ENCODE measurements at regions not wholly inside any gene's neighbourhood (a gene's known extent, or its start where the extent isn't known, plus 50 kb on each side); places are given as distances from the start of the nearest gene placed in this dataset.

DNA sequence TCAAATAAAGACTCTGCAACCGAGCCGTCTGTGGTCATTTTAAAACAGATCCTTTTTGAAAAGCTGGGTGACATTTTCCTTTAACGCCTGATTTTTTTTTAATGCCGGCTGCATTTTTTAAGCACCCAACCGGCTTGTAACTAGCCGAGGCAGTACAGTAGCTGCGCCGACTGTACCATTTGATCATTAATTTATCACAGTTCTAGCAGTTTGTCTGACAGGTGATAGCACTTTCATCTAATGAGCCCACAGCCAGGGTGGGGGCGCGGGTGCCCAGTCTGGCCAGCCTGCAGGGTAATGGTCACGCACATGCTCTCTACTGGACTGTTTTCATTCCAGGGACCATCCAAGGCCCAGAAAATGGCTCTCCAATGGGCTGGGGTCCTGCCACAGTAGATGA, 68.8 kb downstream of the IRX5 start:
- 87% methylated on average over 11 of the region's 11 CpGs for WGBS
- no peaks in the 10 kb centered on the region for H3K9me3 ChIP-seq (ENCODE audit: control insufficient read depth in 2 of 2, insufficient read depth in 1 of 2, low read length in 1 of 2)
- no peak overlapping the region for H3K27ac ChIP-seq (ENCODE audit: low read depth in 1 of 2, low read length in 1 of 2)

DNA sequence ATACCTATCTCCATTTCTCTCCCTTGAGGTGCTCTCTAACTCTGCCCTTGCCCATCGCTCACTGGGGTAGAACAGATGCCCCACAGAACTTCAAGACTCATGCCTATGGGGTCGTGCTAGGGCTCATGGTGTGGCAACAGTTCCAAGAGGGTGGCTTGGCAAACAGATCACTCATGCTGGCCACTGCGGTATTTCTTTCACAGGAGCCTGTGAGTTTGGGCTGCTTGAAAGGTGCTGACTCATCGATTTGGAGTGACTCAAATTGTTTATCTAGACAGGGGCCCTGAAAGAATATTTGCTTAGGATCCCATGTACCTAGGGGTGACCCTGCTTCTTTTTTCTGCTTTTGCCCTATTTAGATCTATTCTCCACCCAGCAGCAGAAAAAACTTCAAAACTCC, 69.9 kb downstream of the IRX5 start:
- Histone ChIP-seq H3K27ac (ENCODE audit: low read depth in 1 of 2, low read length in 1 of 2) (no peak overlapping the region), H3K27me3 (ENCODE audit: control insufficient read depth in 2 of 2, insufficient read depth in 1 of 2, low read length in 1 of 2) (peaks cover 0 to 2% of the 10 kb centered on the region in 2 donors), H3K4me3 (ENCODE audit: low read length in 2 of 2) (no peak overlapping the region), H3K9me3 (ENCODE audit: control insufficient read depth in 2 of 2, insufficient read depth in 1 of 2, low read length in 1 of 2) (no peaks in the 10 kb centered on the region), H3K4me1 (ENCODE audit: control insufficient read depth in 2 of 2, insufficient read depth in 2 of 2, low read length in 2 of 2) (no peaks in the 10 kb centered on the region), H3K36me3 (ENCODE audit: control insufficient read depth in 2 of 2, insufficient read depth in 2 of 2, low read length in 1 of 2) (no peaks in the 10 kb centered on the region)
- 79% methylated on average over 4 of the region's 4 CpGs for WGBS
- DNase-seq (ENCODE audit: low read depth in 6 of 9, low spot score in 9 of 9) = no peak

More for the DNA sequence above, 68.8 kb downstream of the IRX5 start:
- H3K4me1 ChIP-seq (ENCODE audit: control insufficient read depth in 2 of 2, insufficient read depth in 2 of 2, low read length in 2 of 2) = no peaks in the 10 kb centered on the region
- peaks cover 0 to 2% of the 10 kb centered on the region in 2 donors for H3K27me3 ChIP-seq (ENCODE audit: control insufficient read depth in 2 of 2, insufficient read depth in 1 of 2, low read length in 1 of 2)
- no peak for DNase-seq (ENCODE audit: low read depth in 6 of 9, low spot score in 9 of 9)
- no peaks in the 10 kb centered on the region for H3K36me3 ChIP-seq (ENCODE audit: control insufficient read depth in 2 of 2, insufficient read depth in 2 of 2, low read length in 1 of 2)
- H3K4me3 ChIP-seq (ENCODE audit: low read length in 2 of 2) = no peak overlapping the region

DNA sequence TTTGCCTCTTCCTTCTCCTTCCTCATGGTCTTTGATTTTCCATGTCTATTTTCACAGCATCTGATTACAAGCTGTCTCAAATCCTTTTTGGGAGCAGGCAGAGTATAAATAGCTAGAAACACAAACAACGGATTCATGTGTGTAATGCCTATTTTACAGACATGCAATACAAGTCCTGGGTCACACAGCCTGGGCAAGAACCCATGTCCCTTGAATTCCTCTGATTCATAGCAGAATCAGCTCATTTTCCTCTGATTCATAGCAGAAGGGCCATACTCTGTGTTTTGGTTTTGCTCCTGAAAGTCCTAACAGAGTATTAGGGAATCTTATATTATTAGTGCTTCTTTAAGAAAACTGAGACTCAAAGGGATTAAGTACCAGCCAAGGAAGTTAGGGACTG, 71.3 kb downstream of the IRX5 start:
- H3K27me3 ChIP-seq (ENCODE audit: control insufficient read depth in 2 of 2, insufficient read depth in 1 of 2, low read length in 1 of 2) = peaks cover 0 to 2% of the 10 kb centered on the region in 2 donors
- no peaks in the 10 kb centered on the region for H3K4me1 ChIP-seq (ENCODE audit: control insufficient read depth in 2 of 2, insufficient read depth in 2 of 2, low read length in 2 of 2)
- WGBS = 89% methylated on average over 1 of the region's 1 CpG
- no peaks in the 10 kb centered on the region for H3K36me3 ChIP-seq (ENCODE audit: control insufficient read depth in 2 of 2, insufficient read depth in 2 of 2, low read length in 1 of 2)
- DNase-seq (ENCODE audit: low read depth in 6 of 9, low spot score in 9 of 9) = no peak
- no peak overlapping the region for H3K4me3 ChIP-seq (ENCODE audit: low read length in 2 of 2)
- H3K27ac ChIP-seq (ENCODE audit: low read depth in 1 of 2, low read length in 1 of 2) = no peak overlapping the region
- no peaks in the 10 kb centered on the region for H3K9me3 ChIP-seq (ENCODE audit: control insufficient read depth in 2 of 2, insufficient read depth in 1 of 2, low read length in 1 of 2)

DNA sequence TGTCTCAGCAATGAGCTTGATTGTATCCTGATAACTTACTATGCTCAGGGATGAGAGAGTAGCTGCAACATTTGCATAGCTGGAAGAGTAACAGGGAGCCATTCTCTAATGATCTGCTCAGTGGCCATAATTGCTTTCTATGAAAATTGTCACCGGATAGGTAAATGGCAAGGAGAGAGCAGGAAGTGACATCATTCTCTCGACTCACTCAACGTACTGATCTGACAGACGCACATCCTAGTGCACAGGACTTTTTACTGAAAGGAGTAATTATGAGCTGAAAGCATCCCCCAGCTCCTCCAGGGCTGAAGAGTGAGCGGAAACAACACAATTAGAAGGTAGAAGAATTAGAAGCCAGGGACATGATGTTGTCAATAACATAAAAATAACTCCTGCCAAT, 71.8 kb downstream of the IRX5 start:
- Histone ChIP-seq H3K4me3 (ENCODE audit: low read length in 2 of 2) (no peak overlapping the region), H3K36me3 (ENCODE audit: control insufficient read depth in 2 of 2, insufficient read depth in 2 of 2, low read length in 1 of 2) (no peaks in the 10 kb centered on the region), H3K27me3 (ENCODE audit: control insufficient read depth in 2 of 2, insufficient read depth in 1 of 2, low read length in 1 of 2) (peaks cover 0 to 2% of the 10 kb centered on the region in 2 donors), H3K4me1 (ENCODE audit: control insufficient read depth in 2 of 2, insufficient read depth in 2 of 2, low read length in 2 of 2) (no peaks in the 10 kb centered on the region), H3K27ac (ENCODE audit: low read depth in 1 of 2, low read length in 1 of 2) (no peak overlapping the region), H3K9me3 (ENCODE audit: control insufficient read depth in 2 of 2, insufficient read depth in 1 of 2, low read length in 1 of 2) (no peaks in the 10 kb centered on the region)
- no peak for DNase-seq (ENCODE audit: low read depth in 6 of 9, low spot score in 9 of 9)
- 72% methylated on average over 5 of the region's 5 CpGs for WGBS

DNA sequence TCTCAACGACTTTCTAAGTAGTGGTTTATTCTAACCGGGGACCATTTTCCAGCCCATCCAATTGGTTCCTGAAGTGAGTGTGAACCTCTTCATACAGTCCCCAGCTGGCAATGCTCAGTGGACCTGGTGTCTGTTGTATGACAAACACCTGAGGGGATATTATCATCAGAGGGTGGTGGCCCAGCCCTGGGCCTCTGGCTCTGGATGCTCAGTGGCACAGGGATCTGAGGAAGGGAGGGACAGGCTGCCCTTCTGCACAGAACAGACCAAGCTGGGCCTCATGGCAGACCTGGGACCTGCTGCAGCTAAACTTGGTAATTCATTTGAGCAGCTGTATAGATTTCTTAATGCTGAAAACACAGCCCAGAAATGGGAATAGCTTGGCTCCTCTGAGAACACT, 72.6 kb downstream of the IRX5 start:
- Histone ChIP-seq H3K9me3 (ENCODE audit: control insufficient read depth in 2 of 2, insufficient read depth in 1 of 2, low read length in 1 of 2) (no peaks in the 10 kb centered on the region), H3K36me3 (ENCODE audit: control insufficient read depth in 2 of 2, insufficient read depth in 2 of 2, low read length in 1 of 2) (no peaks in the 10 kb centered on the region), H3K4me3 (ENCODE audit: low read length in 2 of 2) (no peak overlapping the region), H3K4me1 (ENCODE audit: control insufficient read depth in 2 of 2, insufficient read depth in 2 of 2, low read length in 2 of 2) (no peaks in the 10 kb centered on the region), H3K27me3 (ENCODE audit: control insufficient read depth in 2 of 2, insufficient read depth in 1 of 2, low read length in 1 of 2) (peaks cover 0 to 2% of the 10 kb centered on the region in 2 donors), H3K27ac (ENCODE audit: low read depth in 1 of 2, low read length in 1 of 2) (no peak overlapping the region)
- WGBS = 54% methylated on average over 2 of the region's 2 CpGs
- no peak for DNase-seq (ENCODE audit: low read depth in 6 of 9, low spot score in 9 of 9)

DNA sequence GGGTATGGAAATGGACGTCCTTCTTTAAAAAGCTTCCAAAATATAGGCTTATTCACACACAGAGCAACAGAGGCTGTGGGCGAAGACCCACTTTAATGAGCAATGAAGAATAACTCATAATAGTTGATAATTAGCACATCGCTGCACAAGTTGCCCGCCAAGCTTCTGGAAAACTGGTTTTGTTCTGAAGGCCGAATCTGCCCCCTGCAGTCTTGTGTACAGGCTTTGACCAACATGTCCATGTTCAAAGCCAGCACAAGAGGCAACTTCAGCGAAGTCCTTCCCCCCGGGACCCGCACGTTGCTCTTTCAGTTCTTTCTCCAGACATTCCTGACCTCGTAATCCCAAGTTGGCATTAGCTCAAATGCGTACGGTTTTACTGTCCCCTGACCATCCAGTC, 73.3 kb downstream of the IRX5 start:
- Histone ChIP-seq H3K27me3 (ENCODE audit: control insufficient read depth in 2 of 2, insufficient read depth in 1 of 2, low read length in 1 of 2) (peaks cover 0 to 2% of the 10 kb centered on the region in 2 donors), H3K4me3 (ENCODE audit: low read length in 2 of 2) (no peak overlapping the region), H3K36me3 (ENCODE audit: control insufficient read depth in 2 of 2, insufficient read depth in 2 of 2, low read length in 1 of 2) (no peaks in the 10 kb centered on the region), H3K9me3 (ENCODE audit: control insufficient read depth in 2 of 2, insufficient read depth in 1 of 2, low read length in 1 of 2) (no peaks in the 10 kb centered on the region), H3K27ac (ENCODE audit: low read depth in 1 of 2, low read length in 1 of 2) (no peak overlapping the region), H3K4me1 (ENCODE audit: control insufficient read depth in 2 of 2, insufficient read depth in 2 of 2, low read length in 2 of 2) (no peaks in the 10 kb centered on the region)
- 95% methylated on average over 12 of the region's 12 CpGs for WGBS
- no peak for DNase-seq (ENCODE audit: low read depth in 6 of 9, low spot score in 9 of 9)

DNA sequence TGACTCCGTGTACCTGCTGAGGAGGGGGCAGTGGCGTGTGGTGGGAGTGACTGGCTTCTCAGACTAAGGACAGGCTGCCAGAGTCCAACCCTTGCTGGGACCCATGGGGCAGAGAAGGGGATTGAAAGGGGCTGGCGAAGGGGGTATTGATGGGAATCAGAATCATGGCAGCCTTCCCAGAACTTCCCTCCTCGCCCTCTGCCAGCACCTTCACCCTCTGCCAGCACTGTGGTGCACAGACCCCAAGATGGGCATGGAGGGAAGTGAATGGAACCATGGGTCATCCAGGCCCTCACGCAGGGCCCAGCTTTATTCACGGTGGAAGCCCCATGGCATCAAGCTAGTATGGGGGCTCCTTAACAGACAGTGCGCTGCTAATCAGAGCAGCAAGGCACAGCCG, 76.8 kb downstream of the IRX5 start:
- Histone ChIP-seq H3K9me3 (ENCODE audit: control insufficient read depth in 2 of 2, insufficient read depth in 1 of 2, low read length in 1 of 2) (no peaks in the 10 kb centered on the region), H3K27ac (ENCODE audit: low read depth in 1 of 2, low read length in 1 of 2) (no peak overlapping the region), H3K36me3 (ENCODE audit: control insufficient read depth in 2 of 2, insufficient read depth in 2 of 2, low read length in 1 of 2) (no peaks in the 10 kb centered on the region), H3K4me1 (ENCODE audit: control insufficient read depth in 2 of 2, insufficient read depth in 2 of 2, low read length in 2 of 2) (no peaks in the 10 kb centered on the region), H3K4me3 (ENCODE audit: low read length in 2 of 2) (no peak overlapping the region), H3K27me3 (ENCODE audit: control insufficient read depth in 2 of 2, insufficient read depth in 1 of 2, low read length in 1 of 2) (no peaks in the 10 kb centered on the region)
- WGBS = 95% methylated on average over 8 of the region's 8 CpGs
- no peak for DNase-seq (ENCODE audit: low read depth in 6 of 9, low spot score in 9 of 9)

DNA sequence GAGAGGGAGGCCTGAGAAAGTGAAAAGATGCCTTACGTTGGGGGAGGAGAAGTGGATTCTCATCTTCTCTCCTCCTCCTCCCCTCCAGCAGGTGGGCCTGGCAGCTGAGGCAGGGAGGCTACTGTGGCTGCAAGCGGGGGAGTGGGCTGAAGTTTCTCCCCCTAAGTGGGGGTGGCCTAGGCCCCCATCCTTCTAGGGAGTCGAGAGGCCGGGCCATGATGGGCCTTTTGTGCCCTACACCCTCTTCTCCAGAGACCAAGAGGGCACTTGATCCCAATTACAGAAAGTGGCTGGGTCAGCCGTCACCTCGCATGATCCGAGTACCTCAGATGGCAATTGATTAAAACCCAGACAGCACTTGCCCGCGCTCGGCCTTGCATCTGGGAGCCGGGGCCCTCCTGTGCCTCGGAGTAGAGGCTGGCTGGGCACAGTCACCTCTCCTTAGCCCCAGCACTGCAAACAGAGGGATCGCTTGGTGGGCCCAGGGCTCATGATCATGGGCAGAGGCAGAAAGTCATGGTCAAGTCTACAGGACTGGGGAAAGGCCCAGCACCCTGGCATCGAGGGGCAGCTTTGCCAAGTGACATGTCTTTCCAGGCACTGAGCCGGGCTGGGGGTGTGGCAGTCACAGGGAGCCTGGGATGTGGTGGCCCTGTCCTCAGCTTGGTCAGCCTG, 78.3 kb downstream of the IRX5 start:
- Histone ChIP-seq H3K27me3 (ENCODE audit: control insufficient read depth in 2 of 2, insufficient read depth in 1 of 2, low read length in 1 of 2) (no peaks in the 10 kb centered on the region), H3K4me3 (ENCODE audit: low read length in 2 of 2) (no peak overlapping the region), H3K36me3 (ENCODE audit: control insufficient read depth in 2 of 2, insufficient read depth in 2 of 2, low read length in 1 of 2) (no peaks in the 10 kb centered on the region), H3K4me1 (ENCODE audit: control insufficient read depth in 2 of 2, insufficient read depth in 2 of 2, low read length in 2 of 2) (no peaks in the 10 kb centered on the region), H3K27ac (ENCODE audit: low read depth in 1 of 2, low read length in 1 of 2) (no peak overlapping the region), H3K9me3 (ENCODE audit: control insufficient read depth in 2 of 2, insufficient read depth in 1 of 2, low read length in 1 of 2) (no peaks in the 10 kb centered on the region)
- 94% methylated on average over 15 of the region's 15 CpGs for WGBS
- no peak for DNase-seq (ENCODE audit: low read depth in 6 of 9, low spot score in 9 of 9)

DNA sequence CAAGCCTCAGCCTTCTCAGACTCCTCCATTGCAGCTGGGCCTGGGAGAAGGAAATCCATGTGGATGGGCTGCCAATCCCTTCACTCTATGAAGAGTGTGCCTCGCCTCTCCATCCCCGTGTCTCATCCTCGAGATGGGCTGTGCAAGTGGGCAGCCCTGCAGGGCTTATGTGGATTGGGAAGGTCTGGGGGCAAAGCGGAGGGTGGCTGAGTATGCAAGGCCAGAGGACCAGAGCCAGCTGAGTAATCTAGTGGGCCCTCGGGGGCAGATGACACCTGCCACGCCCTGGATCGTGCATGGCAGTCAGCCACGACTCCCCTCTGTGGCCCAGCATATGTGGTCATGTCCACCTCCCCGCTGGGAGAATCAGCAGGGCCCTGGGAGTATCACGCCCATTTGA, 78.9 kb downstream of the IRX5 start:
- H3K27ac ChIP-seq (ENCODE audit: low read depth in 1 of 2, low read length in 1 of 2) = no peak overlapping the region
- H3K27me3 ChIP-seq (ENCODE audit: control insufficient read depth in 2 of 2, insufficient read depth in 1 of 2, low read length in 1 of 2) = no peaks in the 10 kb centered on the region
- H3K9me3 ChIP-seq (ENCODE audit: control insufficient read depth in 2 of 2, insufficient read depth in 1 of 2, low read length in 1 of 2) = no peaks in the 10 kb centered on the region
- no peaks in the 10 kb centered on the region for H3K36me3 ChIP-seq (ENCODE audit: control insufficient read depth in 2 of 2, insufficient read depth in 2 of 2, low read length in 1 of 2)
- 92% methylated on average over 10 of the region's 10 CpGs for WGBS
- no peak overlapping the region for H3K4me3 ChIP-seq (ENCODE audit: low read length in 2 of 2)
- no peaks in the 10 kb centered on the region for H3K4me1 ChIP-seq (ENCODE audit: control insufficient read depth in 2 of 2, insufficient read depth in 2 of 2, low read length in 2 of 2)
- no peak for DNase-seq (ENCODE audit: low read depth in 6 of 9, low spot score in 9 of 9)
